SK-N-SH (cell line): ENCODE measurements at regions not wholly inside any gene's neighbourhood (a gene's known extent, or its start where the extent isn't known, plus 50 kb on each side); places are given as distances from the start of the nearest gene placed in this dataset.

ENCODE experiments used
- CTCF ChIA-PET: fragments of 300-600, 350-600 bp; formaldehyde crosslinking; extraction: SDS; loops from one replicate; lab custom pipeline; 2021; lab: Yijun Ruan, JAX
- POLR2A ChIA-PET: fragments of 350-600 bp; sonication (Branson Sonifier 250); formaldehyde crosslinking; extraction: SDS; loops from one replicate; lab custom pipeline; 2020; ENCODE audit warnings: antibody characterized with exemption, inconsistent platforms; lab: Yijun Ruan, JAX
- DNase-seq: peaks from one replicate; pipeline ENCODE4 v3.0.0; 2012
- H2AFZ ChIP-seq: fragments of 200-600 bp; sonication (generic); 2 replicates; pipeline ENCODE4 v1.8.1; 2016; ENCODE audit warnings: antibody characterized with exemption, mild to moderate bottlenecking, low read depth
- H3F3A ChIP-seq: fragments of 200-600 bp; sonication (generic); replicated peaks from 2 replicates; pipeline ENCODE3; 2016; ENCODE audit warnings: antibody characterized with exemption, mild to moderate bottlenecking; ENCODE audit not compliant: insufficient read depth
- H3K27ac ChIP-seq, 2 experiments: fragments of 200-500 bp in 1 of 2; fragments of 200-600 bp in 1 of 2; sonication (Bioruptor generic) in 1 of 2; sonication (generic), shearing (Covaris generic) in 1 of 2; 2 replicates each; pipeline versions ENCODE4 v1.5.1 to v1.6.1; 2014 to 2016; ENCODE audit warnings: low read depth in 2 of 2, inconsistent platforms in 1 of 2, low read length in 1 of 2, mild to moderate bottlenecking in 1 of 2, mixed read lengths in 1 of 2
- H3K27me3 ChIP-seq: fragments of 200-600 bp; sonication (generic), shearing (Covaris generic); 2 replicates; pipeline ENCODE4 v1.6.1; 2016; ENCODE audit warnings: mixed run types; ENCODE audit not compliant: insufficient read depth
- H3K36me3 ChIP-seq, 2 experiments: fragments of 200-500 bp in 1 of 2; fragments of 200-600 bp in 1 of 2; sonication (Bioruptor generic) in 1 of 2; sonication (generic) in 1 of 2; replicated peaks in 1 of 2; 2 replicates each; pipeline versions ENCODE3 to v1.5.1; 2014 to 2016; ENCODE audit warnings: low read length in 1 of 2, mild to moderate bottlenecking in 1 of 2; ENCODE audit not compliant: insufficient read depth in 2 of 2, control insufficient read depth in 1 of 2
- H3K4me1 ChIP-seq, 2 experiments: fragments of 200-500 bp in 1 of 2; fragments of 200-600 bp in 1 of 2; sonication (Bioruptor generic) in 1 of 2; sonication (generic), shearing (Covaris generic) in 1 of 2; 2 replicates each; pipeline versions ENCODE4 v1.5.1 to v1.6.1; 2014 to 2016; ENCODE audit warnings: low read depth in 1 of 2, low read length in 1 of 2, mixed run types in 1 of 2; ENCODE audit not compliant: insufficient read depth in 2 of 2, control insufficient read depth in 1 of 2
- H3K4me2 ChIP-seq: fragments of 200-600 bp; sonication (generic), shearing (Covaris generic); 2 replicates; pipeline ENCODE4 v1.6.1; 2017; ENCODE audit warnings: mixed run types
- H3K4me3 ChIP-seq, 2 experiments: fragments of 200-500 bp in 1 of 2; fragments of 200-600 bp in 1 of 2; sonication (Bioruptor generic) in 1 of 2; sonication (generic), shearing (Covaris generic) in 1 of 2; 2 replicates each; pipeline versions ENCODE4 v1.5.1 to v1.8.1; 2014 to 2016; ENCODE audit warnings: low read depth in 2 of 2, inconsistent platforms in 1 of 2, low read length in 1 of 2, mild to moderate bottlenecking in 1 of 2, mixed read lengths in 1 of 2, moderate library complexity in 1 of 2
- H3K79me2 ChIP-seq: fragments of 200-600 bp; sonication (generic); 2 replicates; pipeline ENCODE4 v1.8.1; 2017; ENCODE audit warnings: mild to moderate bottlenecking; ENCODE audit not compliant: insufficient read depth
- H3K9ac ChIP-seq: fragments of 200-600 bp; sonication (generic); 2 replicates; pipeline ENCODE4 v1.6.1; 2017; ENCODE audit warnings: mixed run types
- H3K9me2 ChIP-seq: fragments of 200-600 bp; sonication (generic); 2 replicates; pipeline ENCODE4 v1.6.1; 2017; ENCODE audit warnings: mixed run types
- H3K9me3 ChIP-seq: fragments of 200-600 bp; sonication (generic); 2 replicates; pipeline ENCODE4 v1.6.1; 2017; ENCODE audit warnings: mixed run types, mild to moderate bottlenecking, moderate library complexity
- H4K20me1 ChIP-seq: fragments of 200-600 bp; sonication (generic); 2 replicates; pipeline ENCODE4 v1.6.1; 2017; ENCODE audit warnings: mild to moderate bottlenecking, mixed run types; ENCODE audit not compliant: insufficient read depth
- CHD2 ChIP-seq: fragments of 150-350 bp; IDR thresholded peaks from 2 replicates; pipeline ENCODE4 v1.6.1; 2018; ENCODE audit warnings: low read length; ENCODE audit not compliant: partially characterized antibody
- CTCF ChIP-seq: fragments of 200-600 bp; sonication (generic); IDR thresholded peaks from 2 replicates; pipeline ENCODE4 v1.6.1; 2017; ENCODE audit warnings: antibody characterized with exemption, mild to moderate bottlenecking, moderate library complexity
- ELF1 ChIP-seq: IDR thresholded peaks from 2 replicates; pipeline ENCODE4 v1.4.0; 2012
- EP300 ChIP-seq, 2 experiments: IDR thresholded peaks; 2 replicates each; pipeline versions ENCODE4 v1.4.0 to v1.6.1; 2012; ENCODE audit warnings: borderline replicate concordance in 1 of 2, low read depth in 1 of 2, low read length in 1 of 2
- FOXJ3 ChIP-seq: sonication (generic); formaldehyde crosslinking; IDR thresholded peaks from 2 replicates; pipeline ENCODE4 v1.5.1; 2020; ENCODE audit warnings: mild to moderate bottlenecking, missing genetic modification reagents
- GABPA ChIP-seq: IDR thresholded peaks from 2 replicates; pipeline ENCODE4 v1.4.0; 2012; ENCODE audit warnings: low read depth, mild to moderate bottlenecking
- MEF2A ChIP-seq: IDR thresholded peaks from 2 replicates; pipeline ENCODE4 v1.4.0; 2012; ENCODE audit warnings: low read depth, borderline replicate concordance
- NFIC ChIP-seq: IDR thresholded peaks from 2 replicates; pipeline ENCODE4 v1.4.0; 2012; ENCODE audit warnings: borderline replicate concordance
- NRF1 ChIP-seq: IDR thresholded peaks from 2 replicates; pipeline ENCODE4 v1.6.1; 2012; ENCODE audit warnings: low read depth, mild to moderate bottlenecking, low read length
- RAD21 ChIP-seq: IDR thresholded peaks from 2 replicates; pipeline ENCODE4 v1.6.1; 2012; ENCODE audit warnings: mild to moderate bottlenecking, low read length
- SMC3 ChIP-seq: IDR thresholded peaks from 2 replicates; pipeline ENCODE4 v1.6.1; 2012; ENCODE audit warnings: low read depth, low read length, improper control_type of control experiment
- TCF12 ChIP-seq: IDR thresholded peaks from 2 replicates; pipeline ENCODE4 v1.4.0; 2012
- TEAD4 ChIP-seq: IDR thresholded peaks from 2 replicates; pipeline ENCODE4 v1.4.0; 2012; ENCODE audit warnings: mild to moderate bottlenecking, borderline replicate concordance; ENCODE audit not compliant: insufficient read depth
- YY1 ChIP-seq: IDR thresholded peaks from 2 replicates; pipeline ENCODE4 v1.4.0; 2012; ENCODE audit warnings: low read depth, mild to moderate bottlenecking
- WGBS: methylation state at CpG from one replicate; pipeline ENCODE4 v1.1.6; 2017; ENCODE audit warnings: low lambda C conversion rate; 5-methylcytosine and 5-hydroxymethylcytosine counted together
- TF ChIP-seq, protein P1 (sequence below): IDR thresholded peaks from 2 replicates; pipeline ENCODE4; 2012

DNA sequence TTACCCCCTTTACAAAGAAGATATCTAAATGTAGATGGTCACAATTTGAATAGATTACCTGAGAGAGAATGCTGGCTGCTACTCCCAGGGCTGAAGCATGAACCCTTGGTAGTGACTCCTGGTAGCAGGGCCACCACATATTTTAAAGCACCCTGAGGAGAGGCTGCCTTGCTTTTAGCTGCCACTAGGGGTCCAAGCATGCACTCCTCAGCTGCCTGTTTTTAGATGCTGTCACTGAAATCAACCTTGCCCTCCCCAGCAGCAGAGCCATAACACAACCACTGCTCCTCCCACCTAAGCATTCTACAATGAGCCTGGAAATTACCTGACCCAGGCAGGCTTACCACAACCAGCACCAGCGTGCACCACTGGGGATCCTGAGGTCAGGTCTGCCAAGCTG is 850.9 kb downstream of the FAM133A start:
- peak; percentile 7 for DNase-seq
- no peak overlapping the region for H3K4me3 ChIP-seq
- H3K79me2 ChIP-seq = no peaks in the 10 kb centered on the region
- CTCF ChIA-PET = interaction anchor here (0.7 to 1.1 kb wide), 2 partner anchors 9 to 42 kb away, joined by 3 read pairs; no protein-coding TSS in a partner anchor
- H4K20me1 ChIP-seq = no peaks in the 10 kb centered on the region
- H3K36me3 ChIP-seq = no peaks in the 10 kb centered on the region
- H3K4me1 ChIP-seq = no peaks in the 10 kb centered on the region
- H2AFZ ChIP-seq = no peak overlapping the region
- no peak overlapping the region for H3K4me2 ChIP-seq
- POLR2A ChIA-PET = no interaction called here
- no peak overlapping the region for H3K9ac ChIP-seq
- no peaks in the 10 kb centered on the region for H3K9me2 ChIP-seq
- WGBS = 0% methylated on average over 1 of the region's 1 CpG
- no peaks in the 10 kb centered on the region for H3K9me3 ChIP-seq
- H3F3A ChIP-seq = no peaks in the 10 kb centered on the region
- H3K27me3 ChIP-seq = no peaks in the 10 kb centered on the region
- TF ChIP-seq CTCF (peak; percentile 37), SMC3 (no peak), NFIC (no peak), EP300 (IDR thresholded peaks at IDR 0.05; ENCODE audit: borderline replicate concordance in 1 of 2, low read depth in 1 of 2, low read length in 1 of 2) (no peak), TEAD4 (no peak), NRF1 (no peak)
- TF ChIP-seq, protein P1, sequence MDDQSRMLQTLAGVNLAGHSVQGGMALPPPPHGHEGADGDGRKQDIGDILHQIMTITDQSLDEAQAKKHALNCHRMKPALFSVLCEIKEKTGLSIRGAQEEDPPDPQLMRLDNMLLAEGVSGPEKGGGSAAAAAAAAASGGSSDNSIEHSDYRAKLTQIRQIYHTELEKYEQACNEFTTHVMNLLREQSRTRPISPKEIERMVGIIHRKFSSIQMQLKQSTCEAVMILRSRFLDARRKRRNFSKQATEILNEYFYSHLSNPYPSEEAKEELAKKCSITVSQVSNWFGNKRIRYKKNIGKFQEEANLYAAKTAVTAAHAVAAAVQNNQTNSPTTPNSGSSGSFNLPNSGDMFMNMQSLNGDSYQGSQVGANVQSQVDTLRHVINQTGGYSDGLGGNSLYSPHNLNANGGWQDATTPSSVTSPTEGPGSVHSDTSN = no peak
- no peak overlapping the region for H3K27ac ChIP-seq

DNA sequence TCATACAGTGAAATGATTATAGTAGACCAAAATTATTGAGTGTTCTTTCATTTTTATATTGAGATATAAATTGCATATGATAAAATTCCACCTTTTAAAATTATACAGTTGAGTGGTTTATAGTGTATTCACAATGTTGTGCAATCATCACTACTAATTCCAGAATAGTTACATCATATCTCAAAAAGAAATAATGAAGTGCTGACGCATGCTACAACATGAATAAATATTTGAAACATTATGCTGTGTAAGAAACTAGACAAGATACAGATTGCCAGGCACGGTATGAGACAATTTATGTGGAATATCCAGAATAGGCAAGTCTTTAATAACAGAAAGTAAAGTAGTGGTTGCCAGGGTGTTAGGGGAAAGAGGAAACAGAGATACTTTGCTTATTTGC is 871.7 kb downstream of the FAM133A start:
- Histone ChIP-seq H3K79me2 (no peaks in the 10 kb centered on the region), H2AFZ (no peak overlapping the region), H3K27ac (no peak overlapping the region), H3K4me1 (no peaks in the 10 kb centered on the region), H3K36me3 (no peaks in the 10 kb centered on the region), H3K4me2 (no peak overlapping the region), H3K27me3 (no peaks in the 10 kb centered on the region), H3K9me2 (no peaks in the 10 kb centered on the region), H4K20me1 (no peaks in the 10 kb centered on the region), H3K9ac (no peak overlapping the region), H3K4me3 (no peak overlapping the region), H3F3A (no peaks in the 10 kb centered on the region), H3K9me3 (no peaks in the 10 kb centered on the region)
- no peak for DNase-seq
- WGBS = 4% methylated on average over 2 of the region's 2 CpGs
- no peak for TF ChIP-seq MEF2A
- no peak for TF ChIP-seq CHD2
- TF ChIP-seq FOXJ3 (CRISPR knock-in tag) = no peak
- no peak for TF ChIP-seq TCF12
- no peak for TF ChIP-seq GABPA
- no peak for TF ChIP-seq YY1
- no peak for TF ChIP-seq CTCF
- no peak for TF ChIP-seq TEAD4
- no peak for TF ChIP-seq ELF1
- no peak for TF ChIP-seq RAD21
- ChIA-PET POLR2A (no interaction called here), CTCF (no interaction called here)
